NB4 (cell line): ENCODE measurements at regions not wholly inside any gene's neighbourhood (a gene's known extent, or its start where the extent isn't known, plus 50 kb on each side); places are given as distances from the start of the nearest gene placed in this dataset.
"Not testable (repeated sequence)": the region's sequence is repeated elsewhere in the genome, so short reads cannot be mapped to it uniquely, and the experiment has no call there.

Experiments
- DNase-seq: peaks from one replicate; pipeline ENCODE4 v3.0.0; 2010; ENCODE audit warnings: low read depth
- H3K4me3 ChIP-seq: one replicate; pipeline ENCODE4 v1.5.1; 2011; ENCODE audit warnings: mild to moderate bottlenecking, low read depth, low read length, moderate library complexity
- MAX ChIP-seq: IDR thresholded peaks from 2 replicates; pipeline ENCODE4 v1.6.1; 2011; ENCODE audit warnings: low read depth, low read length
- MYC ChIP-seq: IDR thresholded peaks from 2 replicates; pipeline ENCODE4 v1.6.1; 2011; ENCODE audit warnings: low read depth, low read length
- POLR2A ChIP-seq: IDR thresholded peaks from 2 replicates; pipeline ENCODE4 v1.6.1; 2011; ENCODE audit warnings: mild to moderate bottlenecking; ENCODE audit not compliant: insufficient read length; ENCODE audit errors: extremely low read depth
- TF ChIP-seq, protein P1 (sequence below): IDR thresholded peaks from one replicate; pipeline ENCODE4 v1.5.1; 2012; ENCODE audit warnings: low read depth, low read length

DNA sequence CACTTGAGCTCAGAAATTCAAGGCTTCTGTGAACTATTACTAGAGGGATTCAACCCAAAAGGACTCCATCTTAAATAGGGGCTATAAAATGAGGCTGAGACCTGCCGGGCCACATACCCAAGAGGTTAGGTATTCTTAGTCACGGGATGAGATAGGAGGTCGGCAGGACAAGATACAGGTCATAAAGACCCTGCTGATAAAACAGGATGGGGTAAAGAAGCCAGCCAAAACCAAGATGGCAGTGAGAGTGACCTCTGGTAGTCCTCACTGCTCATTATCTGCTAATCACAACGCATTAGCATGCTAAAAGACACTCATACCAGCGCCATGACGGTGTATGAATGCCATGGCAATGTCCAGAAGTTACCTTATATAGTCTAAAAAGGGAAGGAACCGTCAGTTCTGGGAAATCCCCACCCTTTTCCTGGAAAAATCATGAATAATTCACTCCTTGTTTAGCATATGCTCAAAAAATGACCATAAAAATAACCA is 101.2 kb upstream of the TRIM24 start:
- DNase-seq = no peak
- no peak overlapping the region for H3K4me3 ChIP-seq
- no peak for TF ChIP-seq MAX
- TF ChIP-seq, protein P1, sequence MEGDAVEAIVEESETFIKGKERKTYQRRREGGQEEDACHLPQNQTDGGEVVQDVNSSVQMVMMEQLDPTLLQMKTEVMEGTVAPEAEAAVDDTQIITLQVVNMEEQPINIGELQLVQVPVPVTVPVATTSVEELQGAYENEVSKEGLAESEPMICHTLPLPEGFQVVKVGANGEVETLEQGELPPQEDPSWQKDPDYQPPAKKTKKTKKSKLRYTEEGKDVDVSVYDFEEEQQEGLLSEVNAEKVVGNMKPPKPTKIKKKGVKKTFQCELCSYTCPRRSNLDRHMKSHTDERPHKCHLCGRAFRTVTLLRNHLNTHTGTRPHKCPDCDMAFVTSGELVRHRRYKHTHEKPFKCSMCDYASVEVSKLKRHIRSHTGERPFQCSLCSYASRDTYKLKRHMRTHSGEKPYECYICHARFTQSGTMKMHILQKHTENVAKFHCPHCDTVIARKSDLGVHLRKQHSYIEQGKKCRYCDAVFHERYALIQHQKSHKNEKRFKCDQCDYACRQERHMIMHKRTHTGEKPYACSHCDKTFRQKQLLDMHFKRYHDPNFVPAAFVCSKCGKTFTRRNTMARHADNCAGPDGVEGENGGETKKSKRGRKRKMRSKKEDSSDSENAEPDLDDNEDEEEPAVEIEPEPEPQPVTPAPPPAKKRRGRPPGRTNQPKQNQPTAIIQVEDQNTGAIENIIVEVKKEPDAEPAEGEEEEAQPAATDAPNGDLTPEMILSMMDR = no peak
- TF ChIP-seq MYC = no peak
- TF ChIP-seq POLR2A = no peak

DNA sequence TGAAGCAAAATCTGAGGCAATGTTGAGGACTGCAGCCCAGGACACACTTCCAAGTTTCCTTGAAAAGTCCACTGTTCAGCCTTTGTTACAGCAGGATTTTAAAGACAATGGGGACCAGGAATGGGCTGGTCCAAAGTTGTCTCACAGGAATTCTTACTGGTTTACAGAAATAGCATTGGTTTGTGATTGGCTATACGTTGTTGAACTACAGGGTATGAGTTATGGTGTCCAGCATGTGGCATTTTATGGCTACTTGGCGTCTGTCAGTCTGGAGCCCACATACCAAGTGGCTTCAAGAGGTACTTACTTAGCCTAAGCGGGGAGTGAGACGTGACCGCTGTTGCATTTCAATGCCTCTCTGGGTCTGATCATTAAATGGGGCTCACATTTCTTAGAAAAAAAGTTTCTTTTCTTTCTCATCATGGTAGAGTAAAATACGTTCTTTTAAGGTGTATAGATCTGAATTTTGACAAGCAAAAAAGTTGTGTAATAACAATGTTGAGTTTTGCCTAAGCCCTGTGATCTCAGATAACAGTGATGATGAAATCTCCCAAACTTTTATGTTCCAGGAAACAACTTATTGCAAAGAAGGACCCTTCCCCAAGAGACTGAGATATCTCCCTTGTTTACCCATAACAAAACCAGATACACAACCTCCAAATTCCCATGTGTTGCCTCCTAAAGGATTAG is 100.0 kb upstream of the TRIM24 start:
- TF ChIP-seq MYC (no peak), MAX (no peak), POLR2A (no peak)
- TF ChIP-seq, protein P1 = no peak
- peak; percentile 16 for DNase-seq
- H3K4me3 ChIP-seq = no peak overlapping the region

DNA sequence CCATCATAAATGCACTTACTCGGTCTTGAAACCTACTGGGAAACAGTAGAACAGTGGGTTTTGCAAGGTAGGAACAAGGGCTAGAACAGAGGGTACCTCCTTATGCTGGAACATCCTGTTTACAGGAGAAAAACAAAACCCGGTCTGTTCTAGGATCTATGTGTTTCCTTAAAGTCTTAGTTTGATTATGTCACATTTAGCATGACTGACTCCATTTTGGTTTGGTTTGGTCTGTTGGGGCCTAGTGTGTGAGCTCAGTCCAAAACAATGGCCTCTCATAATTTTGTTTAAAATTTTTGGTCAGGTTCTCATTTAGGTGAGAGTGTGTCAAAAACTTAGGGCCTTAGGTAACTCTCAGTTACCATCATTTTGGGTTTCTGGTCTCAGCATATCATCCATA is 96.3 kb upstream of the TRIM24 start:
- H3K4me3 ChIP-seq = no peak overlapping the region
- no peak for TF ChIP-seq MYC
- TF ChIP-seq, protein P1 = no peak
- TF ChIP-seq MAX = no peak
- no peak for TF ChIP-seq POLR2A
- no peak for DNase-seq

- H3K4me3 ChIP-seq, DNase-seq: not testable (repeated sequence)
These were observed 93.9 kb upstream of the TRIM24 start for GRCh38 chr7:138366137-138366536.

GRCh38 chr7:138366676-138367075 is 93.4 kb upstream of the TRIM24 start:
- DNase-seq, H3K4me3 ChIP-seq: not testable (repeated sequence)

DNA sequence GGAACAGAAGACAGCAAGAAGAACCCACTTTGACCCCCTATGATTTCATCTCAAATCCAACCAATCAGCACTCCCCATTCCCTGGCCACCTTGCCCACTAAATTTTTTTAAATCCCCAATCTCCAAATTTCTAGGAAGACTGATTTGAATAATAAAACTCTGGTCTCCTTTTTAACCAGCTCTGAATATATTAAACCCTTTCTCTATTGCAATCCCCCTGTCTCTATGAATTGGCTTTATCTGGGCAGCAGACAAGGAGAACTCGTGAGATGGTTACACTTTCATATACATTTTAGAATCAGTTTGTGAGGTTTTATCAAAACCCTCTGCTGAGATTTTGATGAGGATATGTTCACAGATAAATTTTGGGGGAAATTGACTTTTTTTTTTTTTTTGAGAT is 90.3 kb upstream of the TRIM24 start:
- no peak overlapping the region for H3K4me3 ChIP-seq
- no peak for DNase-seq
- TF ChIP-seq POLR2A (no peak), MAX (no peak), MYC (no peak)
- TF ChIP-seq, protein P1 = no peak

DNA sequence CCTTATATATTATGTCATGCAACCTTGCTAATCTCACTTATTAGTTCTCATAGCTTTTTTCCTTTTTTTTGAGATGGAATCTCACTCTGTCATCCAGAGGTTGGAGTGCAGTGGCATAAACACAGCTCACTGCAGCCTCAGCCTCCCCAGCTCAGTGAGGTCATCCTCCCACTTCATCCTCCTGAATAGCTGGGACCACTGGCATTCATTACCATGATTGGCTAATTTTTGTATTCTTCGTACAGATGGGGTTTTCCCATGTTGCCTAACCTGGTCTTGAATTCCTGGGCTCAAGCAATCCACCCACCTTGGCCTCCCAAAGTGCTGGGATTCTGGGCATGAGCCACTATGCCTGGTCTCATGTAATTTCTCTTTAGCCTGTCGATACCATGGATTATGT is 89.1 kb upstream of the TRIM24 start:
- no peak overlapping the region for H3K4me3 ChIP-seq
- DNase-seq = no peak
- no peak for TF ChIP-seq POLR2A
- TF ChIP-seq MYC = no peak
- no peak for TF ChIP-seq MAX
- TF ChIP-seq, protein P1 = no peak
